ENCODE measurements at regions not wholly inside any gene's neighbourhood (a gene's known extent, or its start where the extent isn't known, plus 50 kb on each side); places are given as distances from the start of the nearest gene placed in this dataset.

DNA sequence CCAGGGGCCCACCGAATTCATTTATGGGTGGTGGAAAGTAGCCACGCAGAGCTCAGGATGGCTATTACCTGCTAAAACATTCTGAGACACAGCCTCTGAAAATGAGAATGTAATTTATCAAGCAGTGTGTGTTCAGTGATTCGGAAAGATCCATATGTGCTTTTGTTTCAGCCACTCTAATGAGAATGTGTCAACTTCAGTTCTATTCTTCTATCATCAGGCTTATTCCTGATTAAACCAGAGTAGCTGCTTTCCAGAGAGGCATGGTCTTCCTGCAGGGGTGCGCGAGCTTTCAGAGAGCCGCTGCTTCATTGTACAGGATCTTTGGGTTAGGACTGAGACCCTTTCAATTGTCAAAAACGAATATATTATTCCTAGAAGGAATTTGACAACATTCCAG lies 167.6 kb downstream of the OTUD1 start:
- DNase-seq (ENCODE audit: low read depth), result no peak
- TF ChIP-seq, protein P1, sequence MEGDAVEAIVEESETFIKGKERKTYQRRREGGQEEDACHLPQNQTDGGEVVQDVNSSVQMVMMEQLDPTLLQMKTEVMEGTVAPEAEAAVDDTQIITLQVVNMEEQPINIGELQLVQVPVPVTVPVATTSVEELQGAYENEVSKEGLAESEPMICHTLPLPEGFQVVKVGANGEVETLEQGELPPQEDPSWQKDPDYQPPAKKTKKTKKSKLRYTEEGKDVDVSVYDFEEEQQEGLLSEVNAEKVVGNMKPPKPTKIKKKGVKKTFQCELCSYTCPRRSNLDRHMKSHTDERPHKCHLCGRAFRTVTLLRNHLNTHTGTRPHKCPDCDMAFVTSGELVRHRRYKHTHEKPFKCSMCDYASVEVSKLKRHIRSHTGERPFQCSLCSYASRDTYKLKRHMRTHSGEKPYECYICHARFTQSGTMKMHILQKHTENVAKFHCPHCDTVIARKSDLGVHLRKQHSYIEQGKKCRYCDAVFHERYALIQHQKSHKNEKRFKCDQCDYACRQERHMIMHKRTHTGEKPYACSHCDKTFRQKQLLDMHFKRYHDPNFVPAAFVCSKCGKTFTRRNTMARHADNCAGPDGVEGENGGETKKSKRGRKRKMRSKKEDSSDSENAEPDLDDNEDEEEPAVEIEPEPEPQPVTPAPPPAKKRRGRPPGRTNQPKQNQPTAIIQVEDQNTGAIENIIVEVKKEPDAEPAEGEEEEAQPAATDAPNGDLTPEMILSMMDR (IDR thresholded peaks at IDR 0.05; ENCODE audit: insufficient read depth, low read depth, low read length), result no peak
- H3K4me3 ChIP-seq (ENCODE audit: low read depth, low read length), result no peak overlapping the region

DNA sequence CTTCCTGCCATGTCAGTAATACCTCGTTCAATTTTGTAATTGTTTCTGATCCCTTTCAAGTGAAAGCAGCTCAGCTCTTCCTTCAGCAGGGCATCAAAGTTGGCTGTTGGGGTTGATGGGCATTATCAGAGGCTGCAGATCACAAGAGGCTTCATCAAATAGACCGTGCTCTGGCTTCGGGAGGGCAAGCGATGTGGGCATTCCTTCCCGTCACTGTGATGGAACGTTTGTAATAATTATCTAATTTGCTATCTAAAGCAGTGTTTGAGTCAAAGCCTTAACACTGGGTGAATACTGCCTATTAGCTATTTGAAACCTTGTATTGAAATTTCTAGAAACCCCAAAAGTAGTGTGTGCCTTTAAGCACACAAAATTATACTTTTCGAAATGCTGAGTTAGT lies 170.1 kb downstream of the OTUD1 start:
- H3K4me3 ChIP-seq (ENCODE audit: low read depth, low read length), result no peak overlapping the region
- TF ChIP-seq, protein P1 (IDR thresholded peaks at IDR 0.05; ENCODE audit: insufficient read depth, low read depth, low read length), result no peak
- no peak for DNase-seq (ENCODE audit: low read depth)

DNA sequence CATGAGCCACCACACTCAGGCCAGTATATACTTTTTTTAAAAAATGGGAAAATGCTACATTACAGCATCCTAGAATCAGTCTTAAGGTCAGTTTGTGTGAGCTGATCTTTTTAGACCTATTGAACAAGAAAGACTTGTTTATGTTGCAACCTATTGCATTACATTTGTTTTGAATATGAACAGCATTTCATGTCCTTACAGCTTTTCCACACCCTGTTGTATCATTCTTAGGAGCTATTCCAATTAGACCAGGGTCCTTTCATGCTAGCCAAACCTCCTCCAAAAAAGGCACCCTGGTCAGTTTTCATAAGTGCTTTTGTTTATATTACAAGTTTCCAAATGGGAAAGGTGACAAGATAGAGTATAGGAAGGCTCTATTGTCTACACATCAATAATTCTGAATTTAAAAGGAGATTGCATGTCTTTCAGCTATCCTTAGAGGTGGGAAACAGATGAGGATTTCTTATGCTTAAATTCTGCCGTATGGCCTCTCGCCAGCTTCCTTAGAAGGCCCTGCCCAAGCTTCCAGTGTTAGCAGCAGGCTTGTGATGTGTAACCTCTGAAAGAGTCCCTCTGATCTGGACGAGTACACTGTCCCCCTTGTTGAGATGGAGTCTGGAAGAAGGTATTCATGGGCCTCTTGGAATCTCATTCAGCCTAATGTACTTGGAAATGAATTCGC lies 171.9 kb downstream of the OTUD1 start:
- TF ChIP-seq, protein P1 (IDR thresholded peaks at IDR 0.05; ENCODE audit: insufficient read depth, low read depth, low read length), result no peak
- DNase-seq (ENCODE audit: low read depth), result no peak
- no peak overlapping the region for H3K4me3 ChIP-seq (ENCODE audit: low read depth, low read length)

DNA sequence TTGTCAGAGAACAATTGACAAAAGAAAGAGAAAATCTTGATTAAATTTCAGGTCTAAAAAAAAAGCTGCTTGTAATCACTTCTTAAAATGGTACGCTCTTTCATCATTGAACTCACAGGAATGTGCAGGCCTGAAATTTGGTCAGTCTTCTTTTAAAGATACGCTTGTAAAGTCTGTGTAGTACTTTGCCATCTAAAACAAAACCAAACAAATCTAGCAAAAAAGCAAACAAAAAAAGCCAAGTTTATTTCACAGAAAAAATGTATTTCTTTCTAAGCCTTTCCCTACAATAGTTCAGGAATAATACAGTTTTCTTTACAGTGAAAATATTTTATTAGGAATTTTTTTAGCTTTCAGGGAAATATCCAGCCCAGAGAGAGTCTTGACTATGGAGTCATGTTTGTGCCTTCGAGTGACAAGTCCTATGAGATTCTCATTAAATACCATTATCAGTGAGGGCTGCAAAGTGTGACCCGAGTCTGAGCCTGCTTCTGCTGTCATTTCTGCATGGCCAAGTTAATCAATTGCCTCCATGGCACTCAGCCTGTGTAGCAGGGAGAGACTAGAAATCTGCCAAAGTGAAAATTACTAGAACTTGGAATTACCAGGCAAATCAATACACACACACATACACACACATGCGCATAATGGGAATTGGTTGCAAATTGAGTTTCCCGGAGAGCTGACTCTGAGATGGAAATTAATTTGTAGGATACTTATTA lies 172.6 kb downstream of the OTUD1 start:
- TF ChIP-seq, protein P1 (IDR thresholded peaks at IDR 0.05; ENCODE audit: insufficient read depth, low read depth, low read length), result no peak
- no peak for DNase-seq (ENCODE audit: low read depth)
- H3K4me3 ChIP-seq (ENCODE audit: low read depth, low read length), result no peak overlapping the region

DNA sequence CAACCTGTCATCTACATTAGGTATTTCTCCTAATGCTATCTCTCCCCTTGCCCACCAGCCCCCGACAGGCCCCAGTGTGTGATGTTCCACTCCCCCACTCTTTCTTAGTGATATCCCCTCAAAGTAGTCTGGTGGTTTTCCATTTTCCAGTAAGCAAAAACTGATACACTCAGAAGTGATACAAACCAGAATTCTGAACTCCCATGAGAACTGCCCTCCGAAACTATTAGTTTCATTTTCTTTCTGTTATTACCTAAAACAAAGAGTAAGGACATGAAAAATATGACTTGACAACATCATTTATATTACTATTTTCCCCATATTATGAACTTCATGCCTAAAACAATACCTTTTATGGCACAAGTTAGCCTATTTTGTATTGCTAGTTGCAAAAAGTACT lies 175.0 kb downstream of the OTUD1 start:
- DNase-seq (ENCODE audit: low read depth), result no peak
- no peak overlapping the region for H3K4me3 ChIP-seq (ENCODE audit: low read depth, low read length)
- TF ChIP-seq, protein P1 (IDR thresholded peaks at IDR 0.05; ENCODE audit: insufficient read depth, low read depth, low read length), result no peak

DNA sequence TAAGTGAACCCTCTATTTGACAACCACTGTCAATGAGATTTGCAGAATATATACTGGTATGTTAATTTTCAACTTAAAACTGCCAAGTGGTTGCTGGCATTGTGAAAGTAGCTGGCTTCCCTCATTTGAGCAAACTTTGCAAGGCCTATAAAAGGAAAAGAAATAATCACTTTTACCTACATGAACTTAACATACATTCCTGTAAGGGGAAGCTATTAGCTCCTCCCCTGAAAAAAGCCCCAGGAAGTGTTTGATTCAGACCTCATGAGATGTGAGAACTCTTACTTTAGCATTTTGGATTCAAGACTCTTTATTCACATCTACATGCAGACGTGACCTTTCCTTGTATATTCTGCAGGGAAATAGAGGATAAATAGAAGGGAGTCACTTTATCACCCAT lies 175.6 kb downstream of the OTUD1 start:
- TF ChIP-seq, protein P1 (IDR thresholded peaks at IDR 0.05; ENCODE audit: insufficient read depth, low read depth, low read length), result no peak
- no peak for DNase-seq (ENCODE audit: low read depth)
- H3K4me3 ChIP-seq (ENCODE audit: low read depth, low read length), result no peak overlapping the region

All from fibroblast of villous mesenchyme (primary cell).